GM21717 (cell line): ENCODE measurements at regions not wholly inside any gene's neighbourhood (a gene's known extent, or its start where the extent isn't known, plus 50 kb on each side); places are given as distances from the start of the nearest gene placed in this dataset.
"Not testable (repeated sequence)": the region's sequence is repeated elsewhere in the genome, so short reads cannot be mapped to it uniquely, and the experiment has no call there.

ENCODE experiments used
- ATAC-seq: cut with Tn5 transposase; IDR thresholded peaks from one replicate; pipeline ENCODE4 v1.9.1; 2021; ENCODE audit warnings: mild to moderate bottlenecking, moderate library complexity; ENCODE audit not compliant: unreplicated experiment

- no peak for ATAC-seq
Observed at GRCh38 chr17:69669441-69670178, 255.1 kb downstream of the MAP2K6 start.

DNA sequence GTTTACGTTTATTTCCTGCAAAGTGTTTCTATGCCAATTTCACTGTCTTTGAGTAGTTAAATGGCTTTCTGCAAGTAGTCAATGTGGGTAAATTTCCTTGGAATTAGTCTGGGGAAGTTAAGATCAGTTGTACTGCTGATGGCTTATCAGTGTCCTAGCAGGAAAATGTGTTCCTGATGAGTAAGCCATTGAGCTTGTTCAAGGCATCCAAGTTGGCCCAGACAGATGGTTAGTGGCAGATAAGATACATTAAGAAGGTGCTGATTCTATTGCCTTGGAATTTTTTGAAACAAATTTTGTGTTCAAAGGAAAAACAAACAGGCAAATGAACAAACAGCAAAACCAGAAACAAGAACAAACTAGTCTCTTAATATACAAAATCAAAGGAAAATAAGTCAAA lies 258.4 kb downstream of the MAP2K6 start:
- ATAC-seq: no peak

DNA sequence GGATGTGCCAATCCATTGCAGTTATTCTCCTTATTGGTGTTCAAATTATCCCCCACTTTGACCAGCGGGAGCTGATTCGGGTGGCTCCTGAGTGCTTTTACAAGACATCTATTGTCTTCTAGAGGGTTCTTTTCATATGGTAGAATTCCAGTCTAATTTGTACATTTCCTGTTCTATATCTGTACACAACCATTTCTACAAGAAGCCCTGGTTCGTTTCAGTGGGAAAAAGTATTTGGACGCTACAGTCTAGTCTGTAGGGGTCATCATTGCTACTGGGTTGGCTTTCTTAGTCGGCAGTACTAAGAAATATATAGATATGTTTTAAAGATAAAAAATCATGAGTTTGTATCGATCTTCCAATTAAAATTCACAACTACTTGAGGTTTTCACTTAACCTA lies 262.6 kb downstream of the MAP2K6 start:
- no peak for ATAC-seq

- ATAC-seq: no peak
Observed at GRCh38 chr17:69678206-69678605, 263.7 kb downstream of the MAP2K6 start.

DNA sequence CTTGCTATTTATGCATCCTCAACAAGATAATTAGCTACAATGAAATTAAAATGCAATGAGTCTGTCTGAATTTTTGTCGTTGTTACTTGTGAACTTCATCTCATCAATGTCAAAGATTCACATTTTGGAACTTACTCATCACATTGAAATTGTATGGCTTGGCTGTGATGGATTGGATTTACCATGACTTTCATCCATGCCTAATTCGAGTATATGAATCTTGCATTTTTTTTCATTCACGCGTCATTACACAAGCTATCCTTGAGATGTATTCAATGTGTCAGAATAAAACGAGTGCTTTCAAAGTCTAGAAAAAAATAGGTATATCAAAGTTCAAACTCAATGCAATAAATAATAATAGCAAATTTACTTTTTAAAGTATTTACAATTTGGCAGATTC lies 265.3 kb downstream of the MAP2K6 start:
- ATAC-seq: no peak

DNA sequence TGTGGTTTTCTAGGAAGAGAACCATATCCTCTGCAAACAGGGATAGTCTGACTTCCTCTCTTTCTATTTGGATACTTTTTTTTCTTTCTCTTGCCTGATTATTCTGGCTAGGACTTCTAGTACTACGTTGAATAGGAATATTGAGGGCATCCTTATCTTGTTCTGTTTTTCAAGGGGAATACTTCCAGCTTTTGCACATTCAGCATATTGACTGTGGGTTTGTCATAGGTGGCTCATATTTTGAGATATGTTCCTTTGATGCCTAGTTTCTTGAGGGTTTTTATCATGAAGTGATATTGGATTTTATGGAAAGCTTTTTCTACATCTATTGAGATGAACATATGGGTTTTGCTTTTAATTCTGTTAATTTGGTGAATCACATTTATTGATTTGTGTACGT lies 269.8 kb downstream of the MAP2K6 start:
- ATAC-seq: no peak

DNA sequence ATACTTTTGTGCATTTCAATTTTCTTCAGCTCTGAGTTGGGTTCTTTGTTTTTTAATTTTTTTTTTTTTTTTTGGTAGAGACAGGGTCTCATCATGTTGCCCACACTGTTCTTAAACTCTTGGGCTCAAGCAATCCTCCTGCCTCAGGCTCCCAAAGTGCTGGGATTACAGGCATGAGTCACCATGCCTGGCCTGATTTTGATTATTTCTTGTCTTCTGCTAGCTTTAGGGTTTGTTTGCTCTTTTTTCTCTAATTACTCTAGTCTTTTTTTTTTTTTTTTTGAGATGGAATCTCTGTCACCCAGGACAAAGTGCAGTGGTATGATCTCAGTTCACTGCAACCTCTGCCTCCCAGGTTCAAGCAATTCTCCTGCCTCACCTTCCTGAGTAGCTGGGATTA lies 270.7 kb downstream of the MAP2K6 start:
- not testable (repeated sequence) for ATAC-seq

DNA sequence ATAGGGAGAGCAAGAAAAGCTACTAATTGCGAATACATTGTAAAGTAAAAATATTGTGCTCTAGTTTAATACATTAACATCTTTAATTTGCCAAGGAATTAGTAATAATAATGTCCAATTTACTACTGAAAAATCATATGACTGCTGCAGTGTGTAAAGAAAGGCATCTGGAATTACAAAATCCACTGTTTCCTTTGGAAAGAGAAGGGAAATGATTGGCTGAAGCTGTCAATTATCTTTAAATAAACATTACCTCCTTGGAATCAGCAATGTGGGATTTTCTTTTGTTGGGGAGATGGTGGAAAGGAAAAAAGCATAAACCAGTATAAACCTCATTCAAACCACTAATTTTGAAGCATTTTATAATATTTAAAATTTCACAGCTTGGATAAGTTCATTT lies 276.0 kb downstream of the MAP2K6 start:
- no peak for ATAC-seq

- no peak for ATAC-seq
Observed at GRCh38 chr17:69692171-69692570, 277.7 kb downstream of the MAP2K6 start.

DNA sequence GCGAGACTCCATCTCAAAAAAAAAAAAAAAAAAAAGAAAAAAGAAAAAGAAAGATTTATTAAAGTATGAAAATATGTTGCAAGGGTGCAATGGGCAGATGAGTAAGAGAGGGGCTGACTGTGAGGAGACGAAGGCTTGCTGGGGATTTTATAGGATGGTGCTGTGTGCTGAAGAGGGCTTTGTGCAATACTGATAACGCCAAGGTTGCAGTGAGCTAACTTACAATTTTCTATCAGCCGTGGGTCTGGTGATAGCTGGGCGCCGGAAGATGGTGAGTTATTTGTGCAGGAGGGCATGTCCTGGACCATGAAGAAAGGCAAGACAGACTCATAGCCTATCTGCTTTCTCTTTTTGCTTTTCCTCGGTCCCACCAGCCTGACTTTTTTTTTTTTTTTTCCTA lies 281.1 kb downstream of the MAP2K6 start:
- ATAC-seq: no peak

GRCh38 chr17:69696650-69697049 lies 282.2 kb downstream of the MAP2K6 start:
- ATAC-seq: no peak

DNA sequence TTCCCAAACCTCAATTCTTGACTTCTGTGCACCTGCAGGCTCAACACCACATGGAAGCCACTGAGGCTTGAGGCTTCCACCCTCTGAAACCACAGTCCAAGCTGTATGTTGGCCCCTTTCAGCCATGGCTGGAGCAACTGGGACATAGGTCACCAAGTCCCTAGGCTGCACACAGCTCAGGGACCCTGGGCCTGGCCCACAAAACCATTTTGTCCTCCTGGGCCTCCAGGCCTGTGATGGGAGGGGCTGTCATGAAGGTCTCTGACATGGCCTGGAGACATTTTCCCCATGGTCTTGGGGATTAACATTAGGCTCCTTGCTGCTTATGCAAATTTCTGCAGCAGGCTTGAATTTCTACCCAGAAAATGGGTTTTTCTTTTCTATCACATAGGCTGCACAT lies 283.9 kb downstream of the MAP2K6 start:
- not testable (repeated sequence) for ATAC-seq

- no peak for ATAC-seq
Observed at GRCh38 chr17:69702078-69702477, 287.6 kb downstream of the MAP2K6 start.

- ATAC-seq: no peak
Observed at GRCh38 chr17:69703751-69704150, 289.3 kb downstream of the MAP2K6 start.

DNA sequence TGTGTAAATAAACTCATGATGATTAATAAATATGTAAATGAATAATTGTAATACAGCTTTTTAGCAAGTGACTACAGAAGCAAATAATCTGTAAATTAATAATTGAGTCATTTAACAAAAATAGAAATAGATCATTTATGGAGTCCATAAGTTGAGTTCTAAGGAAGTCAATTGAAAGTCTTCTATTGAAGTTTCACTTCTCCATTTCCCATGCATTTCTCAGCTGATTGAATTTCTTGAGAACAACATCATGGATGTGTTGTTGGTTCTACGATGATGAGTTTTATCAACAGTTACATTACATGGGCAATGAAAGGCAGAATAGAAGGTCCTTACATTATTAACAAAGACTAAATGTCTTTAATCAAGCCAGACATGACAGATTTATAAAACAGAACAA lies 290.4 kb downstream of the MAP2K6 start:
- no peak for ATAC-seq

- no peak for ATAC-seq
Observed at GRCh38 chr17:69706127-69706526, 291.6 kb downstream of the MAP2K6 start.

DNA sequence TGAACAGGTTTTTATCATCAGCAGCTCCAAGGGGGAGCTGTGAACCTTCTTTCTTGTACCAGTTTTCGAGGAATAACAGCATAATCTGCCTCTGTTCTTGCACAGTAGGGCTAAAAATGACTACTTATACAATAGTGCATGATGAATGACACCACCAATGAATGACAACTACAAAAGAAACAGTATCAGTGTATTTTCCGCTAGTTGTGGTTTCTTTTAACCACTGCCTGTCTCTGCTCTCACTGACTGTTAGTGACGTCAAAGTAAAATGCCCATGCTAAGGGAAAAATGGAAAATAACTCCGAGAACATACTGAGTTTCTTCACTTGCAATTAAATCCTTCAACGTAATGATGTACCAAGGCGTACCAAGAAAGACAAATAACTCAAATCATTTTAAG lies 294.9 kb downstream of the MAP2K6 start:
- no peak for ATAC-seq

GRCh38 chr17:69710926-69711325 lies 296.4 kb downstream of the MAP2K6 start:
- ATAC-seq: no peak

- ATAC-seq: no peak
Observed at GRCh38 chr17:69711541-69711940, 297.0 kb downstream of the MAP2K6 start.

GRCh38 chr17:69712801-69713311 lies 298.4 kb downstream of the MAP2K6 start:
- no peak for ATAC-seq

DNA sequence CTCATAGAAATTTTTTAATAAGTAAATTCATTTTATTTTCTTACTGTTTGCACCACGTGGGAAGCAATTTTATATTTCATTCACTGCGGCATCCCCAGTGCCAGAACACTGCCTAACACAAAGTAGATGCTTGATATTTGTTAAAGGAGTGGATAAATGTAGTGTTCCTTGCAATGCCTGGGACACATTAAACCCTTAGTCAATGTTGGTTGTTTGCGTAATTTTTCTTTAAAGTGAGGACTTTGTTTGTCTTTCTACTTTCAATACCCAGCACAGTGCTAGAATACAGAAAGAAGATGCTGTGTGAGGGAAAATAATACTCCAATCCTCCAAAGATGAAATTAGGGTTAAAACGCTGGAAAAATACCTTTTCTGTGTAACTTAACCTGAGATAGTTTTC lies 299.3 kb downstream of the MAP2K6 start:
- no peak for ATAC-seq

DNA sequence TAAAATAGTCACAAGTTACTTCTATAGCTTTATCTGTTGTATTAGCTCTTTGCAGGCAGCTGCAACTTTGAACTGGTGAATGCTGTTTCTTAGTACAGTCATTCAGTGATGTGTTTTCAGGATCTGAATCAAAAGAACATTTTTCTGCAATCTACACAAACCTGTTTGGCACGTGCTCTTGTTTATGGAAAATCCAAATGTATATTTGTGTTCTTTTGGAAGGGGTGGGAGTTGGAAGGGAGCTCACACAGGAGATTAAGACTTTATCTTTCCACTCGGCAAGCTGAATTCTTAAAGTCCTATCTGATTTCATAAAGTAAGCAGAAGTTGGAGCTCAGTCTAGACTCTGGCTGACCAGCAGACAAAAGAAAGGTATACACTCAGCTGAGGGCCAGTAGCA lies 300.2 kb downstream of the MAP2K6 start:
- no peak for ATAC-seq

- ATAC-seq: no peak
Observed at GRCh38 chr17:69715656-69716055, 301.2 kb downstream of the MAP2K6 start.
